Smooth muscle cell (in vitro differentiated cells): ENCODE measurements at regions not wholly inside any gene's neighbourhood (a gene's known extent, or its start where the extent isn't known, plus 50 kb on each side); places are given as distances from the start of the nearest gene placed in this dataset.

Experiments used
- DNase-seq: peaks from one replicate; lab custom pipeline; 2025; ENCODE audit not compliant: unreplicated experiment; lab: John Stamatoyannopoulos, UW
- H2AFZ ChIP-seq: fragments of 200-600 bp; sonication (generic); 2 replicates; pipeline ENCODE4 v1.6.0; 2016; ENCODE audit warnings: antibody characterized with exemption, low read depth, mild to moderate bottlenecking
- H3F3A ChIP-seq: fragments of 200-600 bp; sonication (generic); 2 replicates; pipeline ENCODE4 v1.6.0; 2017; ENCODE audit warnings: antibody characterized with exemption, low read depth
- H3K27ac ChIP-seq: fragments of 200-600 bp; sonication (generic); 2 replicates; pipeline ENCODE4 v1.5.1; 2016; ENCODE audit warnings: low read depth, mild to moderate bottlenecking
- H3K27me3 ChIP-seq: fragments of 200-600 bp; sonication (generic); 2 replicates; pipeline ENCODE4 v1.6.1; 2016; ENCODE audit warnings: low read depth, mild to moderate bottlenecking
- H3K36me3 ChIP-seq: fragments of 200-600 bp; sonication (generic); 2 replicates; pipeline ENCODE4 v1.5.1; 2016; ENCODE audit warnings: low read depth
- H3K4me1 ChIP-seq: fragments of 200-600 bp; sonication (generic); 2 replicates; pipeline ENCODE4 v1.5.1; 2016; ENCODE audit warnings: low read depth
- H3K4me2 ChIP-seq: fragments of 200-600 bp; sonication (generic); 2 replicates; pipeline ENCODE4 v1.6.0; 2016; ENCODE audit warnings: mild to moderate bottlenecking
- H3K4me3 ChIP-seq: fragments of 200-600 bp; sonication (generic); 2 replicates; pipeline ENCODE4 v1.5.1; 2016; ENCODE audit warnings: mild to moderate bottlenecking
- H3K79me2 ChIP-seq: fragments of 200-600 bp; sonication (generic); 2 replicates; pipeline ENCODE4 v1.6.0; 2016; ENCODE audit warnings: low read depth, mild to moderate bottlenecking
- H3K9ac ChIP-seq: fragments of 200-600 bp; sonication (generic); 2 replicates; pipeline ENCODE4 v1.6.0; 2016; ENCODE audit warnings: low read depth
- H3K9me3 ChIP-seq: fragments of 200-600 bp; sonication (generic); replicated peaks from 2 replicates; pipeline ENCODE4 v1.5.1; 2016; ENCODE audit warnings: low read depth
- H4K20me1 ChIP-seq: fragments of 200-600 bp; sonication (generic); 2 replicates; pipeline ENCODE4 v1.6.0; 2016; ENCODE audit warnings: low read depth
- CTCF ChIP-seq: fragments of 200-600 bp; sonication (generic); IDR thresholded peaks from 2 replicates; pipeline ENCODE4 v1.5.1; 2017; ENCODE audit warnings: borderline replicate concordance, mild to moderate bottlenecking, antibody characterized with exemption; ENCODE audit not compliant: insufficient read depth, poor library complexity, severe bottlenecking
- WGBS: methylation state at CpG from one replicate; pipeline ENCODE4 v1.1.7; 2016; ENCODE audit warnings: low lambda C conversion rate; 5-methylcytosine and 5-hydroxymethylcytosine counted together

DNA sequence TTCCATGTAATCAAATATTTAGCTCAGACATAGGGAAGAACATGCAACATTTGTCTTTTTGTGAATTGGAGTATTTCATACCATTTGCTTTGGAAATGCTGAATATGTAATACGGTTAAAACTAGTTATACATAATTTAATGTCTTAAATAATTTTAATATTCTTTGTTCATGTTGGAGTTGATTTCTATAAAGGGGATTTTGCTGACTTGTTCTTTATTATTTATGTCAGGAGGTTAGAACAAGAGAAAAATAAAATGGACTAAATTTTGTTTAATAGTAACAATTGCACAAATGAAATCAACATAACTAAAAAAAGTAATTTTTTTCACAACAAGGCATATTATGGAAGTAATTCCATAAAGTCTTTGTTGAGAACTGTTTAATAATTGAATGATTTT lies 170.0 kb upstream of the CDH18 start:
- H3K9ac ChIP-seq, result no peak overlapping the region
- no peak for TF ChIP-seq CTCF
- 98% methylated on average over 1 of the region's 1 CpG for WGBS
- no peaks in the 10 kb centered on the region for H3F3A ChIP-seq
- no peak overlapping the region for H3K4me2 ChIP-seq
- no peaks in the 10 kb centered on the region for H3K9me3 ChIP-seq
- H3K4me1 ChIP-seq, result no peaks in the 10 kb centered on the region
- no peak for DNase-seq
- H3K27me3 ChIP-seq, result no peaks in the 10 kb centered on the region
- H4K20me1 ChIP-seq, result no peaks in the 10 kb centered on the region
- no peaks in the 10 kb centered on the region for H3K79me2 ChIP-seq
- no peak overlapping the region for H2AFZ ChIP-seq
- no peak overlapping the region for H3K4me3 ChIP-seq
- H3K36me3 ChIP-seq, result no peaks in the 10 kb centered on the region
- no peak overlapping the region for H3K27ac ChIP-seq

DNA sequence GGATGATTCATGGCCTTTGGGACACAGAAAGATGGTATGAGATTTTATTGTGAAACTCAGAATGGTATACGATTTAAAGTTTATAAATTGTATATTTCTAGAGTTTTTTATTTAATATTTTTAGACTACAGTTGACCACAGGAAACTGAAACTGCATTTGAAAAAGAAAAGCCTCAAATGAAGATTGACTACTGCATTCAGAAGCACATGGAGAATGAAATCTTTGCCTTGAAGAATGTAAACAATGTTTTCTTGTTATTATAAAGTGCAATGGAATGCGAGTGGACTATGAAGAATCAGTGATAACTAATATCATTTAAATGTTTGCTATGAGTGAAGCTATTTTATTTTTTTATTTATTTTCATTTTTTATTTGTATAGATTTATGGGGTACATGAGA lies 169.1 kb upstream of the CDH18 start:
- no peak overlapping the region for H3K4me3 ChIP-seq
- 86% methylated on average over 2 of the region's 2 CpGs for WGBS
- no peaks in the 10 kb centered on the region for H3K79me2 ChIP-seq
- no peaks in the 10 kb centered on the region for H3K27me3 ChIP-seq
- H2AFZ ChIP-seq, result no peak overlapping the region
- no peak for DNase-seq
- H3K36me3 ChIP-seq, result no peaks in the 10 kb centered on the region
- H3K9ac ChIP-seq, result no peak overlapping the region
- no peaks in the 10 kb centered on the region for H4K20me1 ChIP-seq
- H3K27ac ChIP-seq, result no peak overlapping the region
- H3K4me2 ChIP-seq, result no peak overlapping the region
- TF ChIP-seq CTCF, result no peak
- no peaks in the 10 kb centered on the region for H3K4me1 ChIP-seq
- no peaks in the 10 kb centered on the region for H3F3A ChIP-seq
- no peaks in the 10 kb centered on the region for H3K9me3 ChIP-seq

DNA sequence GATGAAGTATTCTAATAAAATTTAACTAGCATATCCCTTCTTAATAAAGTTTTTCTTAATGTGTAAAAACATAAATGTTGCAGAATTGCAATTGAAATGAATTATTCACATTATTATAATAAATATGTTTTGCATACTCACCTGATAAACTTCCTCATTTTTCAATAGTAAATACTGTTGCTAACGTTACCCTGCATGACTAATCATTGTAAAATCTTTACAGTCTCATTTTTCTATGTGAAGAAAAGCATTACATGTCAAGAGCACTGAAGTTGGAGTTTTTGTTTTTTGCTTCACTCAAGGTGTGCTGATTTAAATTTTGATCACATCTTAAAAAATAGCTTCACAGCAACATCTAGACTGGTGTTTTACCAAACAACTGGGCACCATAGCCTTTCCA lies 157.2 kb upstream of the CDH18 start:
- no peaks in the 10 kb centered on the region for H3K9me3 ChIP-seq
- H2AFZ ChIP-seq, result no peak overlapping the region

More for the DNA sequence above, 157.2 kb upstream of the CDH18 start:
- peaks cover 5% of the 10 kb centered on the region for H3K4me1 ChIP-seq
- no peak overlapping the region for H3K4me2 ChIP-seq
- no peaks in the 10 kb centered on the region for H3K36me3 ChIP-seq
- H3K79me2 ChIP-seq, result no peaks in the 10 kb centered on the region
- TF ChIP-seq CTCF, result no peak
- no peak for DNase-seq
- no peak overlapping the region for H3K4me3 ChIP-seq
- H3K27me3 ChIP-seq, result no peaks in the 10 kb centered on the region
- H3F3A ChIP-seq, result no peaks in the 10 kb centered on the region
- H3K9ac ChIP-seq, result no peak overlapping the region
- no peak overlapping the region for H3K27ac ChIP-seq
- no peaks in the 10 kb centered on the region for H4K20me1 ChIP-seq
- 31% methylated on average over 1 of the region's 1 CpG for WGBS
